GM18861 (cell line): ENCODE measurements at regions not wholly inside any gene's neighbourhood (a gene's known extent, or its start where the extent isn't known, plus 50 kb on each side); places are given as distances from the start of the nearest gene placed in this dataset.

Experiments used
- ATAC-seq: cut with Tn5 transposase; IDR thresholded peaks from one replicate; pipeline ENCODE4 v1.9.1; 2021; ENCODE audit not compliant: unreplicated experiment

GRCh38 chr6:134866563-134866962 is 83.3 kb downstream of the ALDH8A1 start:
- ATAC-seq = no peak

GRCh38 chr6:134864558-134864957 is 85.3 kb downstream of the ALDH8A1 start:
- no peak for ATAC-seq

- no peak for ATAC-seq
Measured at GRCh38 chr6:134863763-134864510, 86.0 kb downstream of the ALDH8A1 start.

DNA sequence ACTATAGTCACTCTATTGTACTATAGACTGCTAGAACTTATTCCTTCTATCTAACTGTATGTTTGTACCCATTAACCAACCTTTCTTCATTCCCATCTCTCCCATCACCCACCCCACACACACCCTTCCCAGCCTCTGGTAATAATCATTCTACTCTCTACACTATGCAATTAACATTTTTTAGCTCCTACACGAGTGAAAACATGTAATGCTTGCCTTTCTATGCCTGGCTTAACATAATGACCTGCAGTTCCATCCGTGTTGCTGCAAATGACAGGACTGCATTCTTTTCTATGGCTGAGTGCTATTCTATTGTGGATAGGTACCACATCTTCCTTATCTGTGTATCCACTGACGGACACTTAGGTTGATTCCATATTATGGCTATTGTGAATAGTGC is 95.5 kb downstream of the ALDH8A1 start:
- ATAC-seq = no peak

DNA sequence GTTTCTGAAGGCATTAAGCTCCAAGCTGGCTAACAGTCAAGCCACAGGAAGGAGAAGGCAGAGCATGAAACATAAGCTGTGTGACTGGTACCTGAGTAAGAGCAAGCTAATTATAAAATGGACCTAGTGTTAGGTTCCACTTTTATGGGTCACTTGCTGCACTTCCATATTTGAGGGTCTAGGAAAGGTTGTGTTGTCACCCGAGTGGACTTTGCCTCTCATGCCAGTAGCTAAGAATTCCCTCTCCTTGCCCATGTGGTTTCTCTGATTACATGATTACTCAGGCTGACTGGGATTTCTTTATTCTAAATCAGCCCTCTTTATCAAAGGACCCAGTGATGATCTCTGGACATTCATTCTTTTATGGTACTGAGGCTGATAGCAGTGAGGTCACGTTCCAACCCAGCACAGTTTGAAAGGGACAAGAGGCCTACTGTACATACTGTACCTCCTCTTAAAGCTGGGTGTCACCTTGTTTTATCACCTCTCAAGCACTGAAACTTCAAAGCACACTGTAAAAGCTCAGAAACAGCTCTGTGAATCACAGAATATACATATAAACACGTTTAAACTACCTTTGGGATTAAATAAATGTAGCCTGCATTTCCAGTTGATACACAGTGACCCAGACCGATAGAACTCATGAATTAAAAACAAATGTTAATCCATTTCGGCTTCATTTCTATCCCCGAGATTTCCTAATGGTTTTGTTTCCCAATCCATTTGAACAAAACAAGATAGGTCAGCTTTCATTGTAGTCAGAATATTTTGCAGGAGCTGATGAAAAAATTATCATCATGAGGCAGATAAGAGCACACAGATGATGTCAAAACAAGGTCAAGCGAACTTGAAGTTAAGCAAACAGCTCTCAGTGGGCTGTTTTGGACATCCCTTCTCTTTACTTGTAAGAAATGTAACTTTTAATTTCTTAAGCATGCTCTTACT is 96.5 kb downstream of the ALDH8A1 start:
- ATAC-seq = no peak

- no peak for ATAC-seq
Measured at GRCh38 chr6:134851548-134851947, 98.4 kb downstream of the ALDH8A1 start.

- ATAC-seq = no peak
Measured at GRCh38 chr6:134850721-134851305, 99.1 kb downstream of the ALDH8A1 start.

DNA sequence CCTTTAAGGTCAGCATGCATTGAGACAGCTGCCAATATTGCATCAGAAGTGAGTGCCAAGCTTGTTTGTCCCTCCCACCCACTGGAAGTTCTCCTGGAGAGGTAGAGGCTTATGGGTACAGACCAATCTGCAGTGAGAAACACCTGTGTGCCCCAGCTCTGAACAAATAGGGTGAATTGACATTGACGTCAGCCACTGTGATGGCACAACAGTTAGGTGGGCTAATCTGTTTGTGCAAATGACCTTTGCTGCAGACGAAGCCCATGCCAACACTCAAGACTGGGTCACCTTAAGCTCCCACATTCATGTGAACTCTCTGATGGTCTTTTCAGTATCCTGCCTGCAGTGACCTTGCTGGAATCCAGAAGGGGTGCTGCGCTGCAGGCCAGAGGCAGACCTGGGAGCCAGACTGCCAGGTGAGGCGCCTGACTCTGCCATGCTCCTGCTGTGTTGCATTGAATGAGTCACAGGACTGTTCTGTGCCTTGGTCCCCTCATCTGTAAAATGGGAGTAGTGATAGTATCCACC is 99.9 kb downstream of the ALDH8A1 start:
- no peak for ATAC-seq

DNA sequence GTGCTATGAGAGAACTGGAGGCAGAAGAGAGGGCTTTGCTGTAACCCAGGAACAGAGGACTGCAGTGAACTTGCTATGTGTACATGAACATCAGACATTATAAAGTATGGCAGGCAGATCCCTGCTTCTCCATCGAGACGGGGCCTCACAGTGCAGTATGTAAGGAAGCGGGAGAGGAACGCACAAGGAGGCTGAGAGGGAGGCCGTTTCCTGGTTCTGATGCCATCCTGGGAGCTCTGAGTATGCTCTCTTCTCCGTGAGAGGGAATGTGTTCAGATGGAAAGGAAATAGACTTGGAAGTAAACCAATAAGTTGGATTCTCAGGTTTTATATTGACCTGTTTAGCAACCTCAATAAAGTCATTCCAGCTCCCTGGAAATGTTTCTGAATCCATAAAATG is 101.8 kb downstream of the ALDH8A1 start:
- no peak for ATAC-seq

GRCh38 chr6:134846865-134847264 is 103.0 kb downstream of the ALDH8A1 start:
- no peak for ATAC-seq

DNA sequence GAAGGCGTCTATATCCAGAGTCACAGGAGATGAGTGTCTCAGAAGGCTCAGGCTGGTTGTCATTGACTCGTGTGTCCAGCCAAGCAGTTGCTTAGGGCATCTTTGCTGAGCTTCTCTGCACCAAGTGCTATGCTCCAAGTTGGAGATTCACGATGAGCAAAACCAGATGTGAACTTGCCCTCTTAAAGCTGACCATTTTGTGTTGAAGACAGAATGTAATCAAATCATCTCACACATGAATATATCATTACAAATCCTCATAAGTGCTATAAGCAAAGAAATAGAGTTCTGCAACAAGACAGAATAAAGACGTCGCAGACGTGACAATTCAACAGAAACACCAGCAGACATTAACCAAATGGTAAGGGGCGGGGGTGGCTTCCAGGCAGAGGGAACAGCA is 103.9 kb downstream of the ALDH8A1 start:
- no peak for ATAC-seq

- ATAC-seq = no peak
Measured at GRCh38 chr6:134844120-134844519, 105.8 kb downstream of the ALDH8A1 start.

DNA sequence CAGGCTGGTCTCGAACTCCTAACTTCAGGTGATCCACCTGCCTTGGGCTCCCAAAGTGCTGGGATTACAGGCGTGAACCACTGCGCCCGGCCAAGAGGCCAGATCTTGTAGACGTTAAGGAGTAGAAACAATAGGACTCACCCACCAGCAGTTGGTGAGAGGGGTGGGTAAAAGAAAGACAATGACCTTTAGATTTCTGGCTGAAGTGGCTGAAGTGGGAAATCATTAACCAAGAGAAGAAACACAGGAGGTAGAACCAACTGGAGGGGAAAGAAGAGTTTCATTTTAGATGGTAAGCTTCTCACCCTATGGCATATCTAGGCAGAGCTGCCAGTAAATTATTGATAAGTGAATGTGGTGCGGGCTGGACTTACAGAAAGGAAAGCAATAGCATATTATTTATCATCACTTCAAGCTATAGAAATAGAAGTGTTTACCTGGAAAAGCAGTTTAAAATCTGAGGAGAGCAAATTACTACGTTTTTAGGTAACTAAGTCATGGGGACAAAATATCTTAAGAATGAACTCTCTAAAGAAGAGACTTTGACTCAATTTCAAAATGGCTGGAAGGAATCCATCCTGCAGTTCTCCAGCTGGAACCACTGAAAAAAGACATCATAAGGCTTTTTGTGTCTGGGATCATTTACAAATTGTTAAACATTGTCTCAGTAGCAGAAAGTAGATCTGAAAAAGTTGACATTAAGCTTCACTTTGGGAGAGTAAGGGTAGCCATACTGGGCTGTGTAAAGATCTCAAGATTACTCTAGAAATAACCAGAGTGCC is 109.6 kb downstream of the ALDH8A1 start:
- peak; percentile 98 for ATAC-seq

- no peak for ATAC-seq
Measured at GRCh38 chr6:134835993-134836392, 113.9 kb downstream of the ALDH8A1 start.

DNA sequence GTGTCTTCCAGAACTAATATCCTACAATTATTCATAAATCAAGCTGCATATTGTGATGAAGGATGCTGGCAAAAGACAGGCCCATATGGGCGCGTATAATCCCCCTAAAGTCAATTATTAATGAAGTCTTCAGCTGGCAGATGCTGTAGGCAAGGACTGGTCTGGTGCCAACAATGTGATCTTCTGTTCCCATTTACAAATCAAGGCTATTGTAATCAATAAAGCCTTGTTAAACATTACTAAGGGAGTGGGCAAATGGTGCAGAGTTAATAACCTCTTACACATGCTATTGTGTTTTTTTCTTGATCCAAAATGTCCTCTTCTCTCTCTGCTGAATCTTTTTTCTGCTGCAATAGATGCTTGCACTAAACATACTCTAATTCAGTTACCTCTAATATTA is 119.0 kb downstream of the ALDH8A1 start:
- no peak for ATAC-seq

DNA sequence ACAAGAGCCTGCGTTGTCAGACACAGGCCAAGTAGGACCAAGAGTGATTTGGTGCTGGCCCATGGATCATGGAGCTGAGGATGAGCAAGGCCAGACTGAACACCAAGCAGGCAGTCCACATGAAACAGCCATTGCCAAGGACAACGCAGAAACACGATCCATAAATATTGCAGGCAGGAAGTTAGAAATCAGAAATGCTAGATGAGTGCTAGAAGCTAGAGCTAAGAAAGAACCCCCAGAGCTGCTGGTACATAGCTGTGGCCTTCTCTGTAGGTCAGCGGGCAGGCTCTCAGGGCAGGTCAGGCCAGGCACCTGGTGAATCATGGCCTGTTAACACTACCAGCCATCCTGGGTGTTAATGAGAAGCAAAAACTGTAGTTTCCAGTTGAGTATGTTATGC is 119.7 kb downstream of the ALDH8A1 start:
- ATAC-seq = no peak

GRCh38 chr6:134828641-134829040 is 121.3 kb downstream of the ALDH8A1 start:
- no peak for ATAC-seq

GRCh38 chr6:134826889-134827737 is 122.8 kb downstream of the ALDH8A1 start:
- no peak for ATAC-seq

GRCh38 chr6:134823710-134824034 is 126.2 kb downstream of the ALDH8A1 start:
- ATAC-seq = no peak
